Effector CD4-positive, alpha-beta T cell (primary cell): ENCODE measurements at regions not wholly inside any gene's neighbourhood (a gene's known extent, or its start where the extent isn't known, plus 50 kb on each side); places are given as distances from the start of the nearest gene placed in this dataset.

ENCODE experiments used
- DNase-seq: peaks from one replicate; pipeline ENCODE4 v3.0.0-alpha.2; 2020

DNA sequence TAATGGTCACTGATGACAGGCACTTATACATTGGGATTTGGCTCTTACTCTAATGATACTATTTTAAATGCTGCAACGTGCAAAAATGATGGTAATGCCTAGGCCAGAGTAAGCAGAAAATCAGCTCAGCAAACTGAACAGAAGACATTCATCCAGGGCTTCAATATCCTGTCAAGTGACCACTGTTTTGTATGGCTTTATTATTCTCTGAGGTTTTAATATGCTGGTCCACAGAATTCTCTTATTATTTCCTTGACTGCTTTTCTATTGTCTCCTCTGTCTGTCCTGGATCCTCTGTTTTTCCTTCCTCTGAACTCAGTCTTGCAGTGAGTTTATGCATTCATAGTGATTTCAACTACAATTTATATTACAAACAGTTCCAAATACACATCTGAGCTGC lies 90.8 kb upstream of the PMFBP1 start:
- DNase-seq: no peak

DNA sequence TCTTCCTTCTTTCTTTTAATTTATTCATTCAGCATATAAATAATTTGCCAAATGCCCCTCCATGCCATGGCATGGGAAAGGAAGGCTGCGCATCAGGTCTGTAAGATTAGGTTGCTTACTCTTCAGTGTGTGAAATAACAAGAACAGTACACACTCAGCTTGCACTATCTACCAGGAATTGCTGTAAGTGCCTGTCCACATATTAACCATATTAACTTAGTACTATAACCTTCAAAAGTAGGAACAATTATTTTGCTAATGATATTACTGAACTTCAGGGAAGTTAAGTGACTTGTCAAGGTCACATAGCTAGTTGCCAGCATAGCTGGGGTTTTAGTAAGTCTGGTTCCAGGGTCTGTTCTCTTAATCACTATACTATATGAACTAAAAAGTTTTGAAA lies 89.2 kb upstream of the PMFBP1 start:
- DNase-seq: no peak

DNA sequence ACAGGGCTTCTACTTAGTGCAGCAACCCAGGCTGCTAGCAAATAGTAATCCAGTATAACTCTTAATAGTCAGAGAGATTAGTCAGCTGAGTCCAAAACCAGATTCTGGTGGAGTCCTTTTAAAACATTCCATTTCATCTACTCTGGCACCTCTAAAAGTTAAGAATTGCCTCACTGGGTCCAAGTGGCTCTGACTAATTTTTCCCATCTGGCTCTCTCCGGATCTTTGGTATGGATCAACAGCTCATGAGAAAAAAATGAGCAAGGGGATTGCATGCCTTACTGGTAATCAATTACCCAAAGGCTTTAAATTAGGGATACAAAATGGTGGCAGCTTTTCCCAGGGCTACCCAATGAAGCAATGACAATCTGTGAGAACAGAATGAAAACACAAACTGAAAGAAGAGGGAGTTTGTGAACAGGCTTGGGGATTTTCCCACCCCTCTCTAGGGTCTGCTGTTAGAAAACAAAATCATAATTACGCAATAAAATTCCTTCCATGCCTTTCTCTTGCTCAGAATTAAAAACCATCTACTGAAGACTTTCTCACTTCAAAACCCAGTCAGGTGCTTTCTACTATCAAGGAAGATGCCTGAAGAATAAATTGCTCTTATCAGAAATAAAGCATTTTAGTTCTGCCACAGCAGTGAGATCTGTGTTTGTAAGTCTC lies 84.6 kb upstream of the PMFBP1 start:
- no peak for DNase-seq

DNA sequence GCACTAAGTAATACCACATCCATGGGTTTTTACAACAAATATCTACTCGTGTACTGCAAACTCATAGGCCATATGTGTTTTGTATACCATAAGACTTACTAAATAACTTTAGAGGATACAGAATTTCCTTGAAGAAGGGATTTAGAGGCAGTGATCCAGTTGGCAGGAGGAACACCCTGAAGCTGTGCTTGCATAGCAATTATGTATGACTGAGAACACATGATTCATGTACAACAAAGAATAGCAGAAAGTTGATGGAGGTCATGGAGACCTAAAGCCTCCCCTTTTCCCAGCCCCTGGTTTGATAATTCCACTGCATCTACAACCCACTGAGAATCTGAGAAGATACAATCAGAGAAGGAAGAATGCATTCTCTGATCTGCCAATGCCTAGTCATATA lies 83.8 kb upstream of the PMFBP1 start:
- no peak for DNase-seq

DNA sequence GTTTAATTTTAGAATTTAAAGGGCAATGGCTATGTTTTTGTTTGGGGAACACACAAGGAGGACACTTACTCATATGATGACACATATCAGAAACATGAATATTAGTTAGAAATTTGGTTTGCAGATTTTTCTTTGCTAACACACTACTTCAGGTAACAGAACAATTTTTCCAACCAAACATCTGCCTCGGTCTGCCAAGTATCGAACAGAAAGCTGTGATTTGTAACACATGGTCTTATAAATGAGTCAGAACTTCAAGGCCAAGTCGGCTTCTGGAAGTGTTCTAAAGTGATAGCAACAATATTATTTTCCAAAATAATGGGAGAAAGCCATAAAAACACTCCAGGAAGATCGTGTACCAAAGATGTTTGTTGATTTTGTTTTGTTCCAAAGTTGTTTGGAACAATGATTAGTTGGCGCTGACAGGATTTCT lies 75.9 kb upstream of the PMFBP1 start:
- DNase-seq: no peak

DNA sequence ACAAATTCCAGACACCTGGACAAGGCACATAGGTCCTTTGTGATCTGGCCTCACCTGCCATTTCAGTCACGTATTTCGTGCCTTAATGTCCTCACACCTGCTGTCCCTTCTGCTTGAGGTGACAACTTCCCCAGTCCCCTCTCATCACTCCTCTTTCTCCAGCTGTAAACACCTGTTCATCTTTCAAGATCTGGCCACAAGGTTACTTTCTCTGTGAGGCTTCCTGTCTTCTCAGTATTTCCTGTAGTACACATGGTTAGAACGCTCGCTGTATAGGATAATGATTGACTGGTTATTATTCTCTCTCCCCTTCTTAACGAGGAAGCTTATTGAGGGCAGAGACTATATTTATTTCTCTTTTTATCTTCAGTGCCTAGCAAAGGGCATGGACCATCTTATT lies 74.5 kb upstream of the PMFBP1 start:
- no peak for DNase-seq

DNA sequence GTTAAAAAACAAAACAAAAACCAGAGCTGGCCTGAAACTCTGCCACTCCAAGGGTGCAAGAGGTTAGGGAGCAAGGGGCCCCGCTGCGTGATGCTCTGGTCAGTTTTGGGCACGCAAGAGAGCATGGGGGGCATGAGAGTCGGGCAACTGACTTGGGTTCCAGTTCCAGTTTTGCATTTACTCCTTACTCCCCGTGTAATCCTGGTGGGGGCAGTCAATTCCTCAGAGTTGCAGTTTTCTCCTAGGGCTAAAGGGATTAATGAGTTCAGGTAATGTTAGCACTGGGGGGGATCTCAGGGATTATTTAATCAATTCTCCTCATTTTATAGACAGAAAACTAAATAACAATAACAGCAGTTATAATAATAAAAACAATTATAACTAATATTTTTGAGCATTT lies 72.9 kb upstream of the PMFBP1 start:
- no peak for DNase-seq

DNA sequence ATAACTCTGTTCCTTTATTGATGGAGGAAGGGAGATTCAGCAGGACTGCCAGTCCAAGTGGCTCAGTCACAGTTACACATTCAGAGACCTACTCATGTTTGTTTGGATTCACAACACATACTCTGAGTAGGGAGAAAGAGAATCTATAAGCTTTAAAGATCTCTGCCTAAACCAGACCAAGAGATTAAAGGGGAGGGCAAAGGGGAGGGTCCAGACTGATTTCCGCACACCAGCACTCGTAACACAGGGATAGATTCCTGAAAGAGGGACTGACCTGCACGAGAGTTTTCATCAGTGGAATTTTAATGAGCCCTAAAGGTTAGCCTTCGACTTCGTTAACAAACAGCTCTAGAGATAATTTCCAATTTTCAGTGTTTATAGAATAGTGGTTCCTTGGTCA lies 71.7 kb upstream of the PMFBP1 start:
- no peak for DNase-seq

DNA sequence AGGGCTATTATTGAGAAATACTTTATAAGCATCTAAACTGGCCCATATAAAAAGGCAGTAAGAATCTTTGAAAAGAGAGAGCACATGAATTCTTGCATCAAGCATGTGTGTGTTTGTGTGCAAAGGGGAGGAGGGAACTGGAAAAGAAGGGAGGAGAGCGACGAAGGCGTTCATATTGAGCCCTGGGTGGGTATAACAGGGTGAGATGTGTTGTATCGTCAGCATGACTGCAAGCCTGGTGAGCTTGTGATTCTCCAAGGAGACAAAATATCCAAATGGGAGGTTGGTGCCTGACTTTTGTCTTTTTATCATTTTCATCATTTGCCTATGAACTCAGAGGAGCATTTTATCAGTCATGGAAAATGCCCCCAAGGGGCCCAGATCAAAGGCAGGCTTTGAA lies 70.8 kb upstream of the PMFBP1 start:
- DNase-seq: no peak

DNA sequence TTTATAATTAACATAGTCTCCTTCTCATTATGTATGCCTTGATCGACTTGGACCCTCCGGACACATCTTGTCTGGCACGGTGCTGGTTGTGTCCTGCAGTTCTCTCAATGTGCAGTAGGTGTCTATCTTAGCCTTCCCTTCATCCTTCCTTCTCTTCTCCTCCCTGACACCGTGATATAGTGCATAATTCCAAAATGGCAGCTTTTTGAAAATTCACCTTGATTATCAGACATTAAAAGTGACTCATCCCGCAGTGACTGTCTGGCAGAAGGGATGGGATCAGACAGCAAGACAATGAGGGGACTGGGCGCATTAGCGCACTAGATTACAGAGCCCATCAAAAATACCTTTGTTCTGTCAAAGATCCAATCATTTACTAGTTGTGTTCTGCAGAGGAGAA lies 70.0 kb upstream of the PMFBP1 start:
- no peak for DNase-seq

DNA sequence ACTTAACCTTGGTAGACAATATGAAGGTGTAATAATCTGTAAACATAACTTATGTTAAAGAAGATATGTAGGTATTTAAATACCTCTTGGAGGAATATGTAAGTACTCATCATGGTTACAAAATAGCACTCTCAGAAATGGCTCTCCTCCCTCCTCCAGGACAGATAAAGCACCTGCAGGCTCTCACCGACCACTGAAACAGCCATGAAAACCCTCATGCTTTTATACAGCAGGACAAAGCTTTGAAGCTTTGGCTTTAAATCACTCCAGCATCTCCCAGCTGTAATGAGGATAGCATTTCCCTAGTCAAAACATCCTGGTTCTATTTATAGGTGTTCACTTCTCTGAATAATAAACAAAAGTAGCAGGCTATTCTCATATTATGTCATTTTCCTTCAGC lies 69.1 kb upstream of the PMFBP1 start:
- no peak for DNase-seq

DNA sequence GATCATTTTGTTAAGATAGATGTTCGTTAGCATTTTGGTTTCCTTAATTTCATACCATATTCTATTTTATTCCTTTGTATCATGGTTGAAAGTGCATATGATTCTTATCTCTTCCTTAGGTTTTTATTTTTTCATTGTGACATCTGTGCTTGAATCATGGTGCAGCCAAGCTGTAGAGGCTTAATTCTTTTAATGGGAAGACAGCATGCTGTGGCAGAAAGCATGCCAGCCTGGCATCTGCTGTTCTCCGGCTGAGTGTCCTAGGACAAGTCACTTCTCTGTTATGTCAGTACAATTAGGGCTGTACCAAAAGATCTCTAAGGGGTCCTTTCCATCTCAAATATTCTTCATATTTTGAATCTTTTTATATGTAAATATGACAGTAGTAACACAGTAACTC lies 68.5 kb upstream of the PMFBP1 start:
- DNase-seq: no peak

DNA sequence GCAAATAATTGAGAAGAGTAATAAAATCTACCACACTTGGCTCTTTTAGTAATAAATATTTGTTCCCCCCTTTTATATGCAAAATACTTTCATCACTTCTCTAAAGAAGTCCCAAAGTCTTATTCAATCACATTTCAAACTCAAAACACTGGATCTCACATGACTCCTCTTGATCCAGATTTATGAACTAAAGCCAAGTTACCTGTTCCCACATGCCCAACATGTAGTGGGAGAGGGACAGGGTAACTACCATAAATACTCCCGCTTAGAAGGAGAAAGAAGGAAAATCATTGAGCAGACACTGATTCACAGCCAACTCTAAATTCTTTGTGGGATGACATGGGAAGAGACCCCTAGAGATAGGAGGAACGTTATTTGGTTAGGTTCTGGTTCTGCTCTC lies 64.9 kb upstream of the PMFBP1 start:
- no peak for DNase-seq

DNA sequence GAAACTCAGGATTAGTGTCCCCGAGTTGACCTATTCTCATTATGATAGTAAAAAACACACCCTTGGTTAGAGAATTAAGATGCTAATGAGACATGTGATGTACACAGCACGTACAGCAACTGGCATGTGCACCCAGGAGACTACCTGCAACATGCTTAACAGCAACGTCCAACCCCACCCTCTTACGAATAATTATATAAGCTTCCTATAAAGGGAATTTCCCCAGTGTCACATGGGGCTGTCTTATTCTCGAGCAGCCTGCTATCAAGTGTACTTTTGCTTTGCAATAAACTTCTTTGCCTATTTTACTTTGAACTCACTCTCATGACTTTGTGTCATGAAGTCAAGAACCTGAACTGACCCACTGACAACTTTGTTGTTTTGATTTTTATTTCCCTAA lies 62.4 kb upstream of the PMFBP1 start:
- no peak for DNase-seq

DNA sequence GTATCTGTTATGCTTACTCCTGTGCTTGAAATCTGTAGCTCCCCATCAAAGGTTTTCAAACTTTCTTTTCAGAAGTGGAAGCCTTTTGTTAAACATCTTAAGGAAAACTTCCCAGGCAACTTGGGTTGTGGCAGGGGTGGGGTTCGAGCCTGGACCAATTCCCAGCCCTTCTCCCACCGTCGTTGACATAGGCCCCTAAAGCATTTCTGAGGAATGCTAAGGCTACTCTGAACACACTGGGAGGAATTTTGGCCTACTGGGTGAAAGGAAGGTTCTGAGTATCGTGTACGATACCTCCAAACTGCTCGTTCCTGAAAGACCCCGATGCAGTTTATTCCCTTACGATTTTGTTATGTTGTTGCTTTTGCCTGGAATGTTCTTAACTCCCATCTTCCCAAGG lies 56.1 kb upstream of the PMFBP1 start:
- DNase-seq: no peak

DNA sequence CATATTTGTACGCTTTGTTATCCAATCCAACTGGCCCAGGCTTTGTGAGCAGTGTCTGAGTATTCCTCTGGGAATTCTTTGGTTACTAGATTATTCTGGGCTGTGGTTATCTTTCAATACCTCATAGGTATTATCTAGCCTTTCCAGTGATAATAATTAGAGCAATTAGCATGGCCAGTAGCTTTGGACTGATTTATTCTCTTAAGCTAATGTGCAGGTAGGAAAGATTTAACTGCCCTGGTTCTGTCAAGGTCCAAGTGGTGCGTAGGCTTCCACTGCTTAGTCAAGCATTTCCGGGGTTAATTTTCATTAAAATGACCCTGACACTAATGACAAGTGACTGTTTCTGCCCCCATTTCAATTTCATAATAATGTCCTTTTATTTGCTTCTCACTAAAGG lies 54.2 kb upstream of the PMFBP1 start:
- no peak for DNase-seq

DNA sequence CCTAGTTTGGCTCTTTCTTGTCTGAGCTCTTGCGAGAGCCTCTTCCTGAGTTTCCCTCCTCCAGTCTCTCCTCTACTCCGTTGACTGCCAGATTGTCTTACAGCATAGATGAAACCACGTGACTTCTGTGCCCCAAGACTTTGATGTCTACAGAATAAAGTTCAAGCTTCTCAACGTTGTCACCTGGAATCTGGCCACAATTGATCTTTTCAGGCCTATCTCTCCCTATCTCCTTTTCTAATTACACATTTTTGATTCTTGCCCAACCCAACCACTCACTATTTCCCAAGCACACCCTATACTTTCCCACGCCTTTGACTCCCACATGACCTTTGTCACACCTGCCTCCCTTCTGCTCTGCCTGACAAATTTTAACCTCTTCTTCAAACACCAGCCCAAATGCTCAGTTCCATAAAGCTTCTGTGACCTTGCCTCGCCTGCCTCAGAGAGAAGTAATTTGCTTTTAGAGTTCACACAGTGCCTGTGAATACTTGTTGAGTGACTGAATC lies 52.4 kb upstream of the PMFBP1 start:
- DNase-seq: no peak

DNA sequence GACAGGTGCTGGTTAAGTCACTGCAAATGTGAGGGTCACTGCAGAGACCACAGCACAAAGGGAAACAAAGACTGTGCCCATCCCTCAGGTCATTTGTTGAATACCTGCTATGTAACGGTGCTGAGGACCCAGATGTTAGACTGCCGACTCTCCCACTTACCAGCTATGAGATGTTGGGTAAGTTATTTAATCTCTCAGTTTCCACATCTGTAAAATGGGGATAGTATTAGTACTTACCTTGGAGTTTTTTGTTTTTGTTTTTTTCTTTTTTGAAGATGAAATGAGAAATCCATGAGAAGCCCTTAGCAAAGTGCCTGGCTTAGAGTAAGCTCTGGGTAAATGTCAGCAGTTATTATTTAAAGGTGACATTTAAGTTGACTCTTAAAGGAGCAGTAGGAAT lies 50.5 kb upstream of the PMFBP1 start:
- no peak for DNase-seq
